Endothelial cell of umbilical vein (primary cell): ENCODE measurements at regions not wholly inside any gene's neighbourhood (a gene's known extent, or its start where the extent isn't known, plus 50 kb on each side); places are given as distances from the start of the nearest gene placed in this dataset.
"Not testable (repeated sequence)": the region's sequence is repeated elsewhere in the genome, so short reads cannot be mapped to it uniquely, and the experiment has no call there.

Experiments used
- BruUV-seq: library from RNA; stranded (reverse); fragments of 400-500 nt; replicated peaks from 2 replicates; lab custom pipeline; 2021; lab: Mats Ljungman, UMichigan
- CTCF ChIA-PET: fragments of 300-600, 350-600 bp; sonication (Branson Sonifier 250); formaldehyde crosslinking; loops from one replicate; lab custom pipeline; 2021; ENCODE audit warnings: antibody characterized with exemption, inconsistent platforms; lab: Charles Lee
- POLR2A ChIA-PET: fragments of 300-600, 350-600 bp; sonication (Branson Sonifier 250); formaldehyde crosslinking; loops from one replicate; lab custom pipeline; 2021; ENCODE audit warnings: antibody characterized with exemption, inconsistent platforms; lab: Charles Lee
- DNase-seq: peaks from one replicate; pipeline ENCODE4 v3.0.0-alpha.2; 2011; ENCODE audit warnings: low read depth, low spot score
- FAIRE-seq: peaks from 2 replicates; lab custom pipeline; 2011; peaks lifted over from hg19 to GRCh38; lab: Jason Lieb, UNC
- H2AFZ ChIP-seq: 2 replicates; pipeline ENCODE4 v1.6.0; 2012; ENCODE audit warnings: low read depth, low read length, control low read depth, inconsistent platforms
- H3K27ac ChIP-seq: 2 replicates; pipeline ENCODE4 v1.5.1; 2011; ENCODE audit warnings: low read depth, mild to moderate bottlenecking, control low read depth, low read length, moderate library complexity; ENCODE audit not compliant: insufficient read depth
- H3K27me3 ChIP-seq, 2 experiments: 2 replicates each; pipeline versions ENCODE4 v1.6.0 to v1.6.1; 2011; ENCODE audit warnings: low read length in 2 of 2, mixed read lengths in 1 of 2; ENCODE audit not compliant: control insufficient read depth in 2 of 2, insufficient read depth in 2 of 2
- H3K36me3 ChIP-seq, 2 experiments: 2 replicates in 1 of 2; 3 replicates in 1 of 2; pipeline ENCODE4 v1.5.1; 2011; ENCODE audit warnings: low read length in 2 of 2, mild to moderate bottlenecking in 1 of 2, moderate library complexity in 1 of 2; ENCODE audit not compliant: control insufficient read depth in 2 of 2, insufficient read depth in 2 of 2; ENCODE audit errors: extremely low read depth in 1 of 2
- H3K4me1 ChIP-seq: 3 replicates; pipeline ENCODE4 v1.5.1; 2011; ENCODE audit warnings: mild to moderate bottlenecking, low read length; ENCODE audit not compliant: control insufficient read depth, insufficient read depth; ENCODE audit errors: extremely low read depth
- H3K4me2 ChIP-seq: 2 replicates; pipeline ENCODE4 v1.6.1; 2011; ENCODE audit warnings: low read length, control low read depth, mixed read lengths; ENCODE audit not compliant: insufficient read depth
- H3K4me3 ChIP-seq, 3 experiments: fragments of 200-600 bp in 1 of 3; sonication (generic), shearing (Covaris generic) in 1 of 3; replicated peaks in 1 of 3; 2 replicates each; pipeline ENCODE4 v1.5.1; 2011 to 2016; ENCODE audit warnings: control low read depth in 3 of 3, low read length in 3 of 3, mild to moderate bottlenecking in 2 of 3, inconsistent platforms in 1 of 3, low read depth in 1 of 3, moderate library complexity in 1 of 3; ENCODE audit not compliant: insufficient read depth in 1 of 3
- H3K79me2 ChIP-seq: 2 replicates; pipeline ENCODE4 v1.6.0; 2012; ENCODE audit warnings: low read length, inconsistent platforms; ENCODE audit not compliant: control insufficient read depth, insufficient read depth
- H3K9ac ChIP-seq: replicated peaks from 2 replicates; pipeline ENCODE3; 2011; ENCODE audit warnings: low read length, control low read depth; ENCODE audit not compliant: insufficient read depth; ENCODE audit errors: extremely low read depth
- H3K9me1 ChIP-seq: replicated peaks from 3 replicates; pipeline ENCODE4 v1.6.0; 2011; ENCODE audit warnings: mild to moderate bottlenecking, low read length; ENCODE audit not compliant: control insufficient read depth, insufficient read depth; ENCODE audit errors: extremely low read depth
- H3K9me3 ChIP-seq: replicated peaks from 2 replicates; pipeline ENCODE4 v1.5.1; 2012; ENCODE audit warnings: low read length, inconsistent platforms; ENCODE audit not compliant: control insufficient read depth, insufficient read depth
- H4K20me1 ChIP-seq: replicated peaks from 2 replicates; pipeline ENCODE3; 2011; ENCODE audit warnings: mild to moderate bottlenecking, low read length; ENCODE audit not compliant: control insufficient read depth, insufficient read depth; ENCODE audit errors: extremely low read depth
- CTCF ChIP-seq, 2 donors: IDR thresholded peaks; 1 replicate in 1 of 2; 2 replicates in 1 of 2; pipeline ENCODE4 v1.5.1; 2011; ENCODE audit warnings: low read length in 2 of 2, mild to moderate bottlenecking in 2 of 2, moderate library complexity in 2 of 2, control low read depth in 1 of 2, inconsistent platforms in 1 of 2, low read depth in 1 of 2; ENCODE audit not compliant: insufficient read depth in 1 of 2; ENCODE audit errors: extremely low read depth in 1 of 2
- EZH2 ChIP-seq: IDR thresholded peaks from 2 replicates; pipeline ENCODE4 v1.6.1; 2012; ENCODE audit warnings: borderline replicate concordance, low read depth, mild to moderate bottlenecking, moderate library complexity, low read length, inconsistent platforms; ENCODE audit not compliant: severe bottlenecking
- FOS ChIP-seq: IDR thresholded peaks from 2 replicates; pipeline ENCODE4 v1.6.1; 2011; ENCODE audit warnings: mild to moderate bottlenecking, low read length, moderate library complexity, borderline replicate concordance; ENCODE audit not compliant: insufficient read depth
- GATA2 ChIP-seq: IDR thresholded peaks from 2 replicates; pipeline ENCODE4 v1.7.0; 2011; ENCODE audit warnings: low read depth, mild to moderate bottlenecking, moderate library complexity, mixed read lengths, low read length; ENCODE audit not compliant: insufficient read length, insufficient read depth
- JUN ChIP-seq: IDR thresholded peaks from 2 replicates; pipeline ENCODE4 v1.6.1; 2011; ENCODE audit warnings: borderline replicate concordance, low read depth; ENCODE audit not compliant: insufficient read length, insufficient read depth
- MAX ChIP-seq: IDR thresholded peaks from 2 replicates; pipeline ENCODE4 v1.6.1; 2011; ENCODE audit not compliant: insufficient read depth, insufficient read length
- MYC ChIP-seq: IDR thresholded peaks from one replicate; pipeline ENCODE4 v1.6.1; 2011; ENCODE audit warnings: mild to moderate bottlenecking, low read depth, low read length
- POLR2A ChIP-seq: IDR thresholded peaks from 2 replicates; pipeline ENCODE4 v1.6.1; 2012; ENCODE audit warnings: low read depth, mild to moderate bottlenecking, control low read depth, low read length
- POLR2AphosphoS5 ChIP-seq: IDR thresholded peaks from 2 replicates; pipeline ENCODE4 v1.6.1; 2012; ENCODE audit warnings: low read depth, mild to moderate bottlenecking, control low read depth, low read length, moderate library complexity; ENCODE audit not compliant: insufficient read depth
- dilution Hi-C: fragments of 300-500 bp; cut with MboI; formaldehyde crosslinking; loops from one replicate; pipeline ENCODE4 v1.15.0; 2019; ENCODE audit warnings: low sequenced_read_pairs; ENCODE audit not compliant: extremely low pct_ligation_motif_present
- intact Hi-C: fragments of 100-400 bp; cut with micrococcal nuclease; formaldehyde crosslinking; loops from one replicate; pipeline ENCODE4 v1.10.0; 2022

GRCh38 chr3:192066253-192066652 is 605.3 kb downstream of the PYDC2 start:
- FAIRE-seq, H2AFZ ChIP-seq, DNase-seq, dilution Hi-C loops, BruUV-seq, H3K4me3 ChIP-seq, H3K36me3 ChIP-seq, CTCF ChIA-PET, POLR2A ChIA-PET, H4K20me1 ChIP-seq, H3K79me2 ChIP-seq, H3K9me3 ChIP-seq, H3K27ac ChIP-seq, H3K4me2 ChIP-seq, H3K27me3 ChIP-seq, H3K9me1 ChIP-seq, H3K9ac ChIP-seq: not testable (repeated sequence)
- H3K4me1 ChIP-seq = peaks cover 14% of the 10 kb centered on the region
- intact Hi-C loops = loop anchor here (10.0 kb wide), 1 partner anchor 731 kb away; the partner anchor contains the start of gene UTS2B

- intact Hi-C loops = loop anchor here (10.0 kb wide), 1 partner anchor 734 kb away; the partner anchor contains the start of gene UTS2B
- H3K27ac ChIP-seq = no peak overlapping the region
- FAIRE-seq (peak; percentile 12), DNase-seq (no peak)
- no peaks in the 10 kb centered on the region for H3K36me3 ChIP-seq
- dilution Hi-C loops = no loop called here
- no peaks in the 10 kb centered on the region for H3K9me3 ChIP-seq
- peaks cover 10% of the 10 kb centered on the region for H3K4me1 ChIP-seq
- CTCF ChIA-PET = no interaction called here
- no peaks in the 10 kb centered on the region for H3K27me3 ChIP-seq
- no peak overlapping the region for H3K9ac ChIP-seq
- H3K9me1 ChIP-seq = no peaks in the 10 kb centered on the region
- no peaks in the 10 kb centered on the region for H4K20me1 ChIP-seq
- TF ChIP-seq EZH2 = no peak
- no peak for TF ChIP-seq GATA2
- no peak for TF ChIP-seq JUN
- TF ChIP-seq CTCF (IDR thresholded peaks at IDR 0.05; ENCODE audit: extremely low read depth in 1 of 2, insufficient read depth in 1 of 2, low read depth in 1 of 2, low read length in 2 of 2) = no peak
- TF ChIP-seq MAX = no peak
- no peak for TF ChIP-seq FOS
- TF ChIP-seq MYC = no peak
- TF ChIP-seq POLR2AphosphoS5 = no peak
- TF ChIP-seq POLR2A = no peak
- H2AFZ ChIP-seq = no peak overlapping the region
- BruUV-seq = no TSS peak
- POLR2A ChIA-PET = no interaction called here
- no peak overlapping the region for H3K4me3 ChIP-seq
- H3K79me2 ChIP-seq = no peaks in the 10 kb centered on the region
- no peak overlapping the region for H3K4me2 ChIP-seq
Measured at GRCh38 chr3:192068464-192069254, 607.7 kb downstream of the PYDC2 start.
